Vagina (tissue), 2 donors: ENCODE measurements at regions not wholly inside any gene's neighbourhood (a gene's known extent, or its start where the extent isn't known, plus 50 kb on each side); places are given as distances from the start of the nearest gene placed in this dataset.

ENCODE experiments used
- CTCF ChIP-seq, 3 experiments: fragments of 450-650 bp in 2 of 3; fragments of 200-600 bp in 1 of 3; sonication (generic) in 1 of 3; IDR thresholded peaks; one replicate each; pipeline ENCODE4 v1.5.1; 2017 to 2019; ENCODE audit warnings: antibody characterized with exemption in 3 of 3, mild to moderate bottlenecking in 2 of 3, moderate library complexity in 2 of 3
- POLR2A ChIP-seq, 2 donors: fragments of 450-650 bp; IDR thresholded peaks; one replicate each; pipeline ENCODE4 v1.6.1; 2017; ENCODE audit warnings: antibody characterized with exemption in 2 of 2, mild to moderate bottlenecking in 2 of 2, moderate library complexity in 2 of 2

DNA sequence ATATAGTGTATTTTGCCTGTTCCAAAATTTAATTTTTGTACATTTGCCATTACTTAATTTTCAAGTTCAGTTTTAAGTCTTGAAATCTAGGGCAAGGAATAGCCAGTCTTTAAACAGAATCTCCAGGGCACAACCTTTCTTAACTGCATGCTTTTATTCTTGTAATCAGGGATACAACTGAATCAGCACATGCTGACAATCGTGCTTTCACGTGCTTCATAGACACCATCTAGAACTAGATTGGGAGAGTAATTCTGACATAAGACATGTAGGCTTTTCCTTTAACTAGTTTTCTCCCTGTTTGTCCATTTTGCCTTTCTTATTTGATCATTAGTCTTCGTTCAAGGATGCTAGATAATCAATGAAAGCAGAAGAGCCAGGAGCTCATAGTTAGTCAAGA, 650.4 kb upstream of the CADM2 start:
- TF ChIP-seq CTCF (IDR thresholded peaks at IDR 0.05) (no peak), POLR2A (IDR thresholded peaks at IDR 0.05) (no peak)
